HG03342 (cell line): ENCODE measurements at regions not wholly inside any gene's neighbourhood (a gene's known extent, or its start where the extent isn't known, plus 50 kb on each side); places are given as distances from the start of the nearest gene placed in this dataset.
"Not testable (repeated sequence)": the region's sequence is repeated elsewhere in the genome, so short reads cannot be mapped to it uniquely, and the experiment has no call there.

ENCODE experiments used
- ATAC-seq: cut with Tn5 transposase; IDR thresholded peaks from one replicate; pipeline ENCODE4 v1.9.1; 2021; ENCODE audit warnings: mild to moderate bottlenecking, moderate library complexity; ENCODE audit not compliant: unreplicated experiment

DNA sequence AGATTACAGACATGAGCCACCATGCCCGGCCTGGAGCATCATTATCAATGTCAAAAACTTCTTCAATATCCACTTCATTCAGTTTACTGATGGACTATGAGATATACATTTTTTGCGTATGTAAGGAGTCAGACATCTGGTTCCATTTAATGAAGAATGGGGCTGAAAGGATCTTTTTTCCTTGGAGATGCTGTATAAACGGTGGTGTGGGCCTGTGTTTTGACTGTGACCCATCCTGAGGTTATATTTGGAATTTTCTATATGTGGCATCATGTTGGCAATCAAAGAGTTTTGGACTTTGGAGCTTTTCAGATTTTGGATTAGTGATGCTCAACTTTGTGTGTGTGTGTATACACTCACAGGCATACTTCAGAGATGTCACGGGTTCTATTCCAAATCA lies 85.7 kb upstream of the FBXL17 start:
- no peak for ATAC-seq

DNA sequence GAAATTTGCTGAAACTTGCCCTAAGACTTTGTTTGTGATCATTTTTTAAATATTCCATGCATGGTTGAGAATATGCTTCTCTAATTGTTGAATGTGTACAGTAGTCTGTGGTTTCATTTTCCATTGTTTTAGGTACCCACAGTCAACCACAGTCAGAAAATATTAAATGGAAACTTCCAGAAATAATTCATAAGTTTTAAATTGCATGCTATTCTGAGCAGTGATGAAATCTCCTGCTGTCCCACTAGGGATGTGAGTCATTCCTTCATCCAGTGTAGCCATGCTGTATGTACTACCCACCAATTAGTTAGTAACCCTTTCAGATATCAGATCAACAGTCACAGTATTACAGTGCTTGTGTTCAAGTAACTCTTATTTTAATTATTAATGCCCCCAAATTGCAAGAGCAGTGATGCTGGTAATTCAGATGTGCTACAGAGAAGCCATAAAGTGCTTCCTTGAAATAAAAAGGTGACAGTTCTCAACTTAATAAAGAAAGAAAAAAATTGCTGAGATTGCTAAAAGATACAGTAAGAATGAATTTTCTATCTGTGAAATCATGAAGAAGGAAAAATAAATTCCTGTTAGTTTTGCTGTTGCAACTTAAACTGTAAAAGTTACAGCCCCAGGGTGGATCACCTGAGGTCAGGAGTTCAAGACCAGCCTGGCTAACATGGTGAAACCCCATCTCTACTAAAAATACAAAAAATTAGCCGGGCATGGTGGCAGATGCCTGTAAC lies 79.9 kb upstream of the FBXL17 start:
- ATAC-seq: no peak

- no peak for ATAC-seq
These were observed 77.9 kb upstream of the FBXL17 start for GRCh38 chr5:108459769-108460168.

DNA sequence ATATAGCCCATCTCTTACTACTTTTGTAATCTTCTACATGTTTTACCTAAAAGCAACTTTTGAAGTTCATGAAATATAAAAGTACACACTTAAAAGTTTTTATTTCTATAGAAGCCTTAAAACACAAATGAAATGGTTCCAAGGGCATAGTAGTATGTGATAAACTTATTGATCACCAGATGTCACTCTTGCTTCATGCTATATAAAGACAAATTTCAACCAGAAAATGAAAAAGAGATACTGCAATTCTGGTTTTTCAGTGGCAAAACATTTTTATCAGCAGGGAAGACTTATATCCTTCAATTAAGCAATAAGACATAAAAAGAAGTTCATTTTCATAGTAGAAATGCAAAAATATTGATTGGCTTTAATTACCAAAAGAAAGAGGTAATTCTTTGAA lies 69.4 kb upstream of the FBXL17 start:
- no peak for ATAC-seq

- ATAC-seq: not testable (repeated sequence)
These were observed 62.2 kb upstream of the FBXL17 start for GRCh38 chr5:108444130-108444529.

DNA sequence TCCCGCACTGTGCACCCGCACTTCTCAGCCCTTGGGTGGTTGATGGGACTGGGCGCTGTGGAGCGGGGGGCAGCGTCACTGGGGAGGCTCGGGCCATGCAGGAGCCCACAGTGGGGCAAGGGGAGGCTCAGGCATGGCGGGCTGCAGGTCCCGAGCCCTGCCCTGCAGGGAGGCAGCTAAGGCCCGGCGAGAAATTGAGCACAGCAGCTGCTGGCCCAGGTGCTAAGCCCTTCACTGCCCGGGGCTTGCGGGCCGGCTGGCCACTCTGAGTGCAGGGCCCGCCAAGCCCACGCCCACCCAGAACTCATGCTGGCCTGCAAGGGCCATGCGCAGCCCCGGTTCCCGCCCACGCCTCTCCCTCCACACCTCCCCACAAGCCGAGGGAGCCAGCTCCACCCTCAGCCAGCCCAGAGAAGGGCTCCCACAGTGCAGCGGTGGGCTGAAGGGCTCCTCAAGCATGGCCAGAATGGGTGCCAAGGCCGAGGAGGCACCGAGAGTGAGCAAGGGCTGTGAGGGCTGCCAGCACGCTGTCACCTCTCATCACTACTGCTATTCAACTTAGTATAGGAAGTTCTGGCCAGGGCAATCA lies 60.3 kb upstream of the FBXL17 start:
- ATAC-seq: not testable (repeated sequence)

DNA sequence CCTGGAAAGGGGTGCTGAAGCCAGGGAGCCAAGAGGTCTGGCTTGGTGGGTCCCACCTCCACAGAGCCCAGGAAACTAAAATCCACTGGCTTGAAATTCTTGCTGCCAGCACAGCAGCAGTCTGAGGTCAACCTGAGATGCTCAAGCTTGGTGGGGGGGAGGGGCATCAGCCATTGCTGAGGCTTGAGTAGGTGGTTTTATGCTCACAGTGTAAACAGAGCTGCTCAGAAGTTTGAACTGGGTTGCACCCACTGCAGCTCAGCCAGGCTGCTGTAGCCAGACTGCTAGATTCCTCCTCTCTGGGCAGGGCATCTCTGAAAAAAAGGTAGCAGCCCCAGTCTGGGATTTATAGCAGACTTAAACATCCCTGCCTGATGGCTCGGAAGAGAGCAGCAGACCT lies 55.5 kb upstream of the FBXL17 start:
- ATAC-seq: no peak

- no peak for ATAC-seq
These were observed 54.8 kb upstream of the FBXL17 start for GRCh38 chr5:108436696-108437095.

DNA sequence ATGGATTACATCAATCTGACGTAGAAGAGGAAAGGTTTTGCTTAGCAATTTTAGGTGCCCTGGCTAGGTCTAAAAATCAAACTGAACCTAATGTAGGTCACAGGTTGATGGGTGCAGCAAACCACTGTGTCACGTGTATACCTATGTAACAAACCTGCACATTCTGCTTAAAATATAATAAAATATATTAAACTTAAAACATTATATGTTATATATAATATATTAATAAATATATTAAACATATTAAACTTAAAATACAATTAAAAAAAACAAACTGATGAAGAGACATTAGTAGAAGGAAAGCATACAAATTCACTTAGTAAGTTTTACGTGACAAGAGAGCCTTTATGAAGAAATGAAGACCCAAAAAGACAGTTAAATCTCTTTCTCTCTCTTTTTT lies 51.7 kb upstream of the FBXL17 start:
- no peak for ATAC-seq

DNA sequence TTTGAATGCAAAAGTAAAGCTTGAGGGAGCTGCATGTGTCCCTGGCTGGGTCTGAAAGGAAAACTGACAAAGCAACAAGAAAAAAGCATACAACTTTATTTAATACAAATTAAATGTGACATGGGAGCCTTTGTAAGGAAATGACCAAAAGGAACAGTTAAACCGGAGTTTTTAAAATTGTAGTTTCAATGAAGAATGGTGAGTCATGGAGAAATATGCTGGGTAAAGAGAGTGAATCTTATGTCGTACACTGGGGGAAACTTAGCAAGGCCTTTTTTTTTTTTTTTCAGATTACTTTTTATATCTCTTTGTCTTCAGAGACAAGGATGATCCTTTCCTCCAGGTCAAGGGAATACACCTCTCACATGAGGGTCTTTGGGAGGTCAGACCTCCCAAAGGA lies 50.1 kb upstream of the FBXL17 start:
- ATAC-seq: no peak
